ENCODE measurements at regions not wholly inside any gene's neighbourhood (a gene's known extent, or its start where the extent isn't known, plus 50 kb on each side); places are given as distances from the start of the nearest gene placed in this dataset.
"Not testable (repeated sequence)": the region's sequence is repeated elsewhere in the genome, so short reads cannot be mapped to it uniquely, and the experiment has no call there.

GRCh38 chr4:60913002-60913401 lies 287.1 kb upstream of the ADGRL3 start:
- no peaks in the 10 kb centered on the region for H3K79me2 ChIP-seq (ENCODE audit: low read length)
- ATAC-seq (no peak), DNase-seq (no peak)
- no peaks in the 10 kb centered on the region for H4K20me1 ChIP-seq (ENCODE audit: low read length)
- H3K4me3 ChIP-seq (ENCODE audit: low read length): no peak overlapping the region
- POLR2A ChIA-PET (ENCODE audit: unreplicated experiment): no interaction called here
- H3K27me3 ChIP-seq (ENCODE audit: low read length): no peaks in the 10 kb centered on the region
- no peaks in the 10 kb centered on the region for H3K4me1 ChIP-seq (ENCODE audit: insufficient read depth, low read length)
- no peaks in the 10 kb centered on the region for H3K36me3 ChIP-seq (ENCODE audit: low read depth, low read length)
- BruUV-seq (replicated peaks): no TSS peak
- intact Hi-C loops (cut with micrococcal nuclease): no loop called here
- H3K9ac ChIP-seq (ENCODE audit: low read length): no peak overlapping the region
- no peaks in the 10 kb centered on the region for H3K9me2 ChIP-seq (replicated peaks; ENCODE audit: low read length)
- H3F3A ChIP-seq (ENCODE audit: low read length, unreplicated experiment): no peaks in the 10 kb centered on the region
- CTCF ChIA-PET: no interaction called here
- H3K4me2 ChIP-seq (ENCODE audit: low read length): no peak overlapping the region
- H2AFZ ChIP-seq (ENCODE audit: low read length): no peak overlapping the region
- H3K27ac ChIP-seq (ENCODE audit: low read length): no peak overlapping the region
- H3K9me3 ChIP-seq (ENCODE audit: low read length): no peaks in the 10 kb centered on the region
- TF ChIP-seq EZH2phosphoT487 (IDR thresholded peaks at IDR 0.05; ENCODE audit: borderline replicate concordance, low read length): no peak
- TF ChIP-seq EZH2 (IDR thresholded peaks at IDR 0.05; ENCODE audit: low read length, unreplicated experiment): no peak
- no peak for TF ChIP-seq CTCF (conservative IDR thresholded peaks at IDR 0.05; ENCODE audit: low read depth, low read length)

GRCh38 chr4:60913671-60914070 lies 286.5 kb upstream of the ADGRL3 start:
- ATAC-seq (no peak), DNase-seq (no peak)
- H3F3A ChIP-seq (ENCODE audit: low read length, unreplicated experiment): no peaks in the 10 kb centered on the region
- no peaks in the 10 kb centered on the region for H3K27me3 ChIP-seq (ENCODE audit: low read length)
- no peak overlapping the region for H2AFZ ChIP-seq (ENCODE audit: low read length)
- no TSS peak for BruUV-seq (replicated peaks)
- no peak overlapping the region for H3K27ac ChIP-seq (ENCODE audit: low read length)
- no peaks in the 10 kb centered on the region for H4K20me1 ChIP-seq (ENCODE audit: low read length)
- ChIA-PET CTCF (no interaction called here), POLR2A (ENCODE audit: unreplicated experiment) (no interaction called here)
- H3K4me3 ChIP-seq (ENCODE audit: low read length): no peak overlapping the region
- no peak overlapping the region for H3K9ac ChIP-seq (ENCODE audit: low read length)
- TF ChIP-seq EZH2 (IDR thresholded peaks at IDR 0.05; ENCODE audit: low read length, unreplicated experiment): no peak
- no peaks in the 10 kb centered on the region for H3K9me2 ChIP-seq (replicated peaks; ENCODE audit: low read length)
- H3K4me1 ChIP-seq (ENCODE audit: insufficient read depth, low read length): no peaks in the 10 kb centered on the region
- H3K9me3 ChIP-seq (ENCODE audit: low read length): no peaks in the 10 kb centered on the region
- no peak overlapping the region for H3K4me2 ChIP-seq (ENCODE audit: low read length)
- intact Hi-C loops (cut with micrococcal nuclease): no loop called here
- H3K36me3 ChIP-seq (ENCODE audit: low read depth, low read length): no peaks in the 10 kb centered on the region
- no peaks in the 10 kb centered on the region for H3K79me2 ChIP-seq (ENCODE audit: low read length)

GRCh38 chr4:60921735-60922134 lies 278.4 kb upstream of the ADGRL3 start:
- BruUV-seq (replicated peaks); H3K27ac ChIP-seq (ENCODE audit: low read length); DNase-seq; H3K4me3 ChIP-seq (ENCODE audit: low read length); ATAC-seq; H3K9me2 ChIP-seq (replicated peaks; ENCODE audit: low read length); H3K79me2 ChIP-seq (ENCODE audit: low read length); H2AFZ ChIP-seq (ENCODE audit: low read length); H3K27me3 ChIP-seq (ENCODE audit: low read length); H3K4me2 ChIP-seq (ENCODE audit: low read length); H3K36me3 ChIP-seq (ENCODE audit: low read depth, low read length); H3F3A ChIP-seq (ENCODE audit: low read length, unreplicated experiment); H3K9me3 ChIP-seq (ENCODE audit: low read length); intact Hi-C loops (cut with micrococcal nuclease); POLR2A ChIA-PET (ENCODE audit: unreplicated experiment); H4K20me1 ChIP-seq (ENCODE audit: low read length); H3K9ac ChIP-seq (ENCODE audit: low read length); H3K4me1 ChIP-seq (ENCODE audit: insufficient read depth, low read length); CTCF ChIA-PET: not testable (repeated sequence)

- intact Hi-C loops (cut with micrococcal nuclease): no loop called here
- Histone ChIP-seq H3F3A (ENCODE audit: low read length, unreplicated experiment) (no peaks in the 10 kb centered on the region), H3K27ac (ENCODE audit: low read length) (no peak overlapping the region), H3K27me3 (ENCODE audit: low read length) (no peaks in the 10 kb centered on the region), H3K9me3 (ENCODE audit: low read length) (no peaks in the 10 kb centered on the region), H3K4me1 (ENCODE audit: insufficient read depth, low read length) (no peaks in the 10 kb centered on the region), H3K9ac (ENCODE audit: low read length) (no peak overlapping the region), H3K4me2 (ENCODE audit: low read length) (no peak overlapping the region), H4K20me1 (ENCODE audit: low read length) (no peaks in the 10 kb centered on the region), H3K79me2 (ENCODE audit: low read length) (no peaks in the 10 kb centered on the region), H3K4me3 (ENCODE audit: low read length) (no peak overlapping the region), H3K36me3 (ENCODE audit: low read depth, low read length) (no peaks in the 10 kb centered on the region), H3K9me2 (replicated peaks; ENCODE audit: low read length) (no peaks in the 10 kb centered on the region), H2AFZ (ENCODE audit: low read length) (no peak overlapping the region)
- ChIA-PET CTCF (no interaction called here), POLR2A (ENCODE audit: unreplicated experiment) (no interaction called here)
- no peak for DNase-seq
- ATAC-seq: no peak
- BruUV-seq (replicated peaks): no TSS peak
- TF ChIP-seq CTCF (conservative IDR thresholded peaks at IDR 0.05; ENCODE audit: low read depth, low read length): no peak
- TF ChIP-seq EZH2phosphoT487 (IDR thresholded peaks at IDR 0.05; ENCODE audit: borderline replicate concordance, low read length): no peak
Observed at GRCh38 chr4:60923075-60923474, 277.1 kb upstream of the ADGRL3 start.

Measured in PC-3 (cell line).